ENCODE measurements at regions not wholly inside any gene's neighbourhood (a gene's known extent, or its start where the extent isn't known, plus 50 kb on each side); places are given as distances from the start of the nearest gene placed in this dataset.

DNA sequence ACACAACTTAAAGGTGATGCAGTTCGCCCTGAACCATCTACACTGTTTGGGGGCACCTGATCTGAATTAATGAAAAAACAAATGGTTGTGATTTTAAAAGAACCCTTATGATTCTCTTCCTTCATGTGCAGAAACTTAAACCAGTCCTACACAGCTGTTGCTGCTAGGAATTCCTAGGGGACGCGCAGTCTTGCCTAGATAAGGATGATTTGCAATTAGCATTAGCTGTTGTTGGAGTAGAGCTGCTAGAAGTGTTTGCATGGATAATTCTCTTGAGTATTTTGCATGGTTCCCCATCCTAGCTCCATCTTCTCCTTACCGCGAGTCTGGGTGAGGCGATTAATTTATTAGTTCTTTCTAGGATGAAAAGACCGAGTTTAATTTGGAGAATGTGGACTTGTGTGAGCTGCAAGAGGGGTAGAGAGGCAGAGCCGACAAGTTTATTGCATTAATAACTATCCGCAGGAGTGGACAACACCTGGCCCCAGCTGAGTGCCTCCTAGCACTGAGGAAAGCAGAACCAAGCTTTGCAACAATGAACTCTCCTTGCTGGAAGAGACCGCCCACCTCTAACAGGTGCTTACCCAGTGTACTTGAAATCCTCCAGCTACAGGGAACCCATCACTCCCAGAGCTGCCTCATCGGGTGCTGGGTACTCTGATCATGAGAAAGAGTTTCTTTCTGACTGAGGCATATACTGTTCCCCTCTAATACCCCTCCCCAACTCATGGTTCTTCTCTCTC lies 75.0 kb upstream of the WNT7A start:
- DNase-seq = no peak

GRCh38 chr3:13954266-13954665 lies 74.4 kb upstream of the WNT7A start:
- no peak for DNase-seq

DNA sequence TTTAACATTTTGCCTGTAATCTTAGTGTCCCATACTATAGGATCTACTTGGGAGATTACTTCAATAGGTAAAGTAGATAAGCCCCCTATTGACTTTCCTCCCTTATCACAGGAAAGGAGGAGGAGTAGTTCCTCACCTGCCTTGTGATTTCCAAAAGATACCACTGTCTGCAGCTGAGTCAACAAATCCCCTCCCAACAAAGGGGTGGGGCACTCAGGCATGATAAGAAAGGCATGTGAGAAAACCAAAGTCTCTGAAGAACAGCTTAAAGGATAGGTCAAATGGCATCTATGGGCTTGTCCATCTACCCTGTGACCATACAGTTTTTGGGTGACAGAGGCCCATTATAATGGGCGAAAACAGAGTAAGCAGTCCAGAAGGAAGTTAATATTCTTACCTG lies 71.3 kb upstream of the WNT7A start:
- no peak for DNase-seq

GRCh38 chr3:13950042-13950441 lies 70.2 kb upstream of the WNT7A start:
- DNase-seq = no peak

- no peak for DNase-seq
These were observed 68.0 kb upstream of the WNT7A start for GRCh38 chr3:13947912-13948311.

DNA sequence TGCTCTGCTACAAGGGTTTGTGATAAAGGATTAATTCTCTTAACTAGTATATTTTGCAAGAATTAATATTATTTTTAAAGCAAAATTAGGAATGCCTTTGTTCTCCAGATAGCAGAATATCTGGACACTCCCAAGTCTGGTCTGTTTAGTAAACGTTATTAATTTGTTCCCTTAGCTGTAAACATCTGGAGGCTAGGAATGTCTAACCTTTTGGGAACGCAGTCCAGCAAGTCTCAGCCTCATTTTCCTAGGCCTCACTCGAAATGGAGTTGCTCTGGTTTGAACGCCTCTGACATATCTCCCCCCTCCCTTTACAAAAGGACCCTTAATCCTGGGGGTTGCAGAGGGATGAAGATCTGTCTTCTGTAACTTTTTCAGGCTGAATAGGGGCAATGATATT lies 59.3 kb upstream of the WNT7A start:
- DNase-seq = no peak

DNA sequence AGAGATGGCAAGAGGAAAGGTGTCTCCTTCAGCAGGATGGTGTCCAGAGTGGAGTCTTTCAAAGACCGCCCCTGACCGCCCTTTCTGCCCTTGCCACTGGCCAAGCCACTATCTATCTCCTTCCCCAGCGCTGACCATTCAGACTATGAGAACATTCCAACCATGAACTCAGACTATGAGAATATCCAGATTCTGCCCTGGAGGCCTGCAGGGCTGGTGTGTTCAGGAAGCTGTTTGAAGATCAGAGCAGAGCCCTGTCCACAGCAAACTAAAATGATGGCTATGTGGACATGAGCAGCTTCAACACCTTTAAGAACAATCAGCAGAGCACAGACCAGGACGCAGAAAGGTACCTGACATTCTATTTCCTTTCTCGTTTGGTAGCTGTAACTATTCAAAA lies 57.3 kb upstream of the WNT7A start:
- DNase-seq = no peak

DNA sequence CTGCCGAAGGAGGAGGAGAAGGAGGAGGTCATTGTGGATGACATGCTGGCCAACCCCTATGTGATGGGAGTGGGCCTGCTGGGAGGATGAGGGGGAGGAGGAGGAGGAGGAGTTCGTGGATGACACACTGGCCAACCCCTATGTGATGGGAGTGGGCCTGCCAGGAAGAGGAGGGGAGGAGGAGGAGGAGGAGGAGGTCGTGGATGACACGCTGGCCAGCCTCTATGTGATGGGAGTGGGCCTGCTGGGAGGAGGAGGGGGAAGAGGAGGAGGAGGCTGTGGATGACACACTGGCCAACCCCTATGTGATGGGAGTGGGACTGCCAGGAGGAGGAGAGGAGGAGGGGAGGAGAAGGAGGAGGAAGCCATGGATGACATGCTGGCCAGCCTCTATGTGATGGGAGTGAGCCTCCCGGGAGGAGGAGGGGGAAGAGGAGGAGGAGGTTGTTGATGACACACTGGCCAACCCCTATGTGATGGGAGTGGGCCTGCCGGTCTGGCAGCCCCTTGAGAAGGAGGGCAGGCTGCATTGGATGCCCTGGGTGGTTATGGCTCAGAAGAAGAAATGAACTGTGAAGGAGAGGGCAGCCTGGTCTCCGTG lies 55.7 kb upstream of the WNT7A start:
- no peak for DNase-seq

- no peak for DNase-seq
These were observed 54.9 kb upstream of the WNT7A start for GRCh38 chr3:13934813-13935212.

DNA sequence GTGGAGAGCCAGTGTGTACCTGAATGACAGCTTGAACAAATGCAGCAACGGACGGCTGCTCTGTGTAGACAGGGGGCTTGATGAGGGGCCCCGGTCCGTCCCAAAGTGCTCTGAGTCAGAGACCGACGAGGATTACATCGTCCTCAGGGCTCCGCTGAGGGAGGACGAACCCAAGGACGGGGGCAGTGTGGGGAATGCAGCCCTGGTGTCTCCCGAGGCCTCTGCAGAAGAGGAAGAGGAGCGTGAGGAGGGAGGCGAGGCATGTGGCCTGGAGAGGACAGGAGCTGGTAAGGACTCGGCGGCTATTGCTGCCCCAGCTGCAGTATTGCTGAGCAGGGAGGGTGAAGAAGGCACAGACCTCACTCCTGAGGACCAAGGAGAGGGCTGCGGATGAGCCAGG lies 54.4 kb upstream of the WNT7A start:
- no peak for DNase-seq

- peak; percentile 19 for DNase-seq
These were observed 52.9 kb upstream of the WNT7A start for GRCh38 chr3:13932578-13933295.

DNA sequence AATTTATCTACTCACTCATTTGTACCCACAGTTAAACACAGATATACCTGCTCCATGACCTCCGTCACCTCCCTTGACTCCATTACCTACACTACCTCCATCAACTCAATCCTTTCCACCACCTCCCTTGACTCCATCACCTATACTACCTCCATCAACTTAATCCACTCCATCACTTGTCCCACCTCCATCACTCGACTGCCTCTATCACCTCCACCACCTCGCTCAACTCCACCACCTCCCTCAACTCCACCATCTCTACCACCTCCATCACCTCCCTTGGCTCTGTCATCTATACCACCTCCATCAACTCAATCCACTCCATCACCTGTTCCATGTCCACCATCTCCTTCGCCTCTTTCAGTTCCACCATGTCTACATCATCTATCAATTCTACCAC lies 51.3 kb upstream of the WNT7A start:
- DNase-seq = no peak

All from dermis blood vessel endothelial cell (primary cell).